ENCODE measurements at regions not wholly inside any gene's neighbourhood (a gene's known extent, or its start where the extent isn't known, plus 50 kb on each side); places are given as distances from the start of the nearest gene placed in this dataset.

- no peaks in the 10 kb centered on the region for H3K36me3 ChIP-seq (ENCODE audit: insufficient read depth, low read length)
- Mint-ChIP-seq H3K4me1 (no peaks in the 10 kb centered on the region), H3K4me3 (no peak overlapping the region), H3K36me3 (no peaks in the 10 kb centered on the region), H3K27ac (no peak overlapping the region), H3K27me3 (no peaks in the 10 kb centered on the region), H3K9me3 (peaks cover 0 to 13% (median 2%) of the 10 kb centered on the region in 8 donors)
- no peaks in the 10 kb centered on the region for H3K4me1 ChIP-seq (ENCODE audit: insufficient read depth, low read length)
- intact Hi-C loops (cut with micrococcal nuclease): no loop called here
- no peaks in the 10 kb centered on the region for H3K9me3 ChIP-seq (ENCODE audit: control insufficient read depth in 1 of 2, low read length in 2 of 2)
- no peaks in the 10 kb centered on the region for H3K27me3 ChIP-seq (ENCODE audit: insufficient read depth, low read length)
- no peak overlapping the region for H3K27ac ChIP-seq (ENCODE audit: low read depth, low read length)
- POLR2A ChIA-PET (ENCODE audit: partially characterized antibody): no interaction called here
- no peak overlapping the region for H3K4me3 ChIP-seq (ENCODE audit: low read length in 2 of 2)
- DNase-seq: no peak
- CTCF ChIA-PET (ENCODE audit: partially characterized antibody): no interaction called here
Observed at GRCh38 chr3:163786416-163786815, 1291.9 kb downstream of the SI start.

- H3K27me3 ChIP-seq (ENCODE audit: insufficient read depth, low read length): no peaks in the 10 kb centered on the region
- no peaks in the 10 kb centered on the region for H3K36me3 ChIP-seq (ENCODE audit: insufficient read depth, low read length)
- POLR2A ChIA-PET (ENCODE audit: partially characterized antibody): no interaction called here
- H3K4me1 ChIP-seq (ENCODE audit: insufficient read depth, low read length): no peaks in the 10 kb centered on the region
- H3K36me3 Mint-ChIP-seq: no peaks in the 10 kb centered on the region
- peak in 1 of 5 donors; percentile 17 for DNase-seq
- no peak overlapping the region for H3K4me3 ChIP-seq (ENCODE audit: low read length in 2 of 2)
- no peaks in the 10 kb centered on the region for H3K4me1 Mint-ChIP-seq
- H3K9me3 ChIP-seq (ENCODE audit: control insufficient read depth in 1 of 2, low read length in 2 of 2): no peaks in the 10 kb centered on the region
- CTCF ChIA-PET (ENCODE audit: partially characterized antibody): no interaction called here
- H3K4me3 Mint-ChIP-seq: no peak overlapping the region
- no peaks in the 10 kb centered on the region for H3K27me3 Mint-ChIP-seq
- no peak overlapping the region for H3K27ac ChIP-seq (ENCODE audit: low read depth, low read length)
- H3K27ac Mint-ChIP-seq: no peak overlapping the region
- H3K9me3 Mint-ChIP-seq: peaks cover 0 to 13% (median 2%) of the 10 kb centered on the region in 8 donors
- intact Hi-C loops (cut with micrococcal nuclease): no loop called here
Observed at GRCh38 chr3:163785693-163786092, 1292.6 kb downstream of the SI start.

GRCh38 chr3:163779396-163780344, 1298.6 kb downstream of the SI start:
- H3K27ac Mint-ChIP-seq: no peak overlapping the region
- Histone ChIP-seq H3K27me3 (ENCODE audit: insufficient read depth, low read length) (no peaks in the 10 kb centered on the region), H3K4me1 (ENCODE audit: insufficient read depth, low read length) (no peaks in the 10 kb centered on the region), H3K36me3 (ENCODE audit: insufficient read depth, low read length) (no peaks in the 10 kb centered on the region), H3K27ac (ENCODE audit: low read depth, low read length) (no peak overlapping the region), H3K9me3 (ENCODE audit: control insufficient read depth in 1 of 2, low read length in 2 of 2) (no peaks in the 10 kb centered on the region), H3K4me3 (ENCODE audit: low read length in 2 of 2) (no peak overlapping the region)
- ChIA-PET CTCF (ENCODE audit: partially characterized antibody) (no interaction called here), POLR2A (ENCODE audit: partially characterized antibody) (no interaction called here)
- no peaks in the 10 kb centered on the region for H3K36me3 Mint-ChIP-seq
- intact Hi-C loops (cut with micrococcal nuclease): no loop called here
- no peaks in the 10 kb centered on the region for H3K27me3 Mint-ChIP-seq
- DNase-seq: no peak
- H3K4me1 Mint-ChIP-seq: no peaks in the 10 kb centered on the region
- peaks cover 0 to 8% (median 3%) of the 10 kb centered on the region in 8 donors for H3K9me3 Mint-ChIP-seq
- no peak overlapping the region for H3K4me3 Mint-ChIP-seq

GRCh38 chr3:163776743-163777142, 1301.6 kb downstream of the SI start:
- no peaks in the 10 kb centered on the region for H3K27me3 Mint-ChIP-seq
- no peaks in the 10 kb centered on the region for H3K4me1 ChIP-seq (ENCODE audit: insufficient read depth, low read length)
- H3K27me3 ChIP-seq (ENCODE audit: insufficient read depth, low read length): no peaks in the 10 kb centered on the region
- no peaks in the 10 kb centered on the region for H3K9me3 ChIP-seq (ENCODE audit: control insufficient read depth in 1 of 2, low read length in 2 of 2)
- H3K36me3 Mint-ChIP-seq: no peaks in the 10 kb centered on the region
- POLR2A ChIA-PET (ENCODE audit: partially characterized antibody): no interaction called here
- intact Hi-C loops (cut with micrococcal nuclease): no loop called here
- H3K9me3 Mint-ChIP-seq: peaks cover 2 to 21% (median 9%) of the 10 kb centered on the region in 8 donors
- no peaks in the 10 kb centered on the region for H3K4me1 Mint-ChIP-seq
- no peak overlapping the region for H3K4me3 ChIP-seq (ENCODE audit: low read length in 2 of 2)
- no peaks in the 10 kb centered on the region for H3K36me3 ChIP-seq (ENCODE audit: insufficient read depth, low read length)
- H3K4me3 Mint-ChIP-seq: no peak overlapping the region
- no peak overlapping the region for H3K27ac Mint-ChIP-seq
- H3K27ac ChIP-seq (ENCODE audit: low read depth, low read length): no peak overlapping the region
- CTCF ChIA-PET (ENCODE audit: partially characterized antibody): no interaction called here
- no peak for DNase-seq

GRCh38 chr3:163773136-163773535, 1305.2 kb downstream of the SI start:
- Histone ChIP-seq H3K4me1 (ENCODE audit: insufficient read depth, low read length) (no peaks in the 10 kb centered on the region), H3K27me3 (ENCODE audit: insufficient read depth, low read length) (no peaks in the 10 kb centered on the region), H3K9me3 (ENCODE audit: control insufficient read depth in 1 of 2, low read length in 2 of 2) (no peaks in the 10 kb centered on the region), H3K36me3 (ENCODE audit: insufficient read depth, low read length) (no peaks in the 10 kb centered on the region), H3K27ac (ENCODE audit: low read depth, low read length) (no peak overlapping the region), H3K4me3 (ENCODE audit: low read length in 2 of 2) (no peak overlapping the region)
- Mint-ChIP-seq H3K4me1 (no peaks in the 10 kb centered on the region), H3K36me3 (no peaks in the 10 kb centered on the region), H3K4me3 (no peak overlapping the region), H3K27me3 (no peaks in the 10 kb centered on the region), H3K27ac (no peak overlapping the region), H3K9me3 (peaks cover 5 to 26% (median 13%) of the 10 kb centered on the region in 8 donors)
- ChIA-PET POLR2A (ENCODE audit: partially characterized antibody) (no interaction called here), CTCF (ENCODE audit: partially characterized antibody) (no interaction called here)
- intact Hi-C loops (cut with micrococcal nuclease): no loop called here
- DNase-seq: no peak

GRCh38 chr3:163768048-163768447, 1310.2 kb downstream of the SI start:
- Histone ChIP-seq H3K36me3 (ENCODE audit: insufficient read depth, low read length) (no peaks in the 10 kb centered on the region), H3K4me3 (ENCODE audit: low read length in 2 of 2) (no peak overlapping the region), H3K4me1 (ENCODE audit: insufficient read depth, low read length) (no peaks in the 10 kb centered on the region), H3K27ac (ENCODE audit: low read depth, low read length) (no peak overlapping the region), H3K9me3 (ENCODE audit: control insufficient read depth in 1 of 2, low read length in 2 of 2) (no peaks in the 10 kb centered on the region), H3K27me3 (ENCODE audit: insufficient read depth, low read length) (no peaks in the 10 kb centered on the region)
- Mint-ChIP-seq H3K36me3 (no peaks in the 10 kb centered on the region), H3K27ac (no peak overlapping the region), H3K9me3 (peaks cover 3 to 15% (median 6%) of the 10 kb centered on the region in 8 donors), H3K4me1 (no peaks in the 10 kb centered on the region), H3K4me3 (no peak overlapping the region), H3K27me3 (no peaks in the 10 kb centered on the region)
- intact Hi-C loops (cut with micrococcal nuclease): no loop called here
- ChIA-PET POLR2A (ENCODE audit: partially characterized antibody) (no interaction called here), CTCF (ENCODE audit: partially characterized antibody) (no interaction called here)
- no peak for DNase-seq

- Mint-ChIP-seq H3K27me3 (no peaks in the 10 kb centered on the region), H3K4me3 (no peak overlapping the region), H3K9me3 (peaks cover 0 to 12% (median 7%) of the 10 kb centered on the region in 8 donors), H3K27ac (no peak overlapping the region), H3K4me1 (no peaks in the 10 kb centered on the region), H3K36me3 (no peaks in the 10 kb centered on the region)
- CTCF ChIA-PET (ENCODE audit: partially characterized antibody): no interaction called here
- no peaks in the 10 kb centered on the region for H3K4me1 ChIP-seq (ENCODE audit: insufficient read depth, low read length)
- H3K27ac ChIP-seq (ENCODE audit: low read depth, low read length): no peak overlapping the region
- H3K9me3 ChIP-seq (ENCODE audit: control insufficient read depth in 1 of 2, low read length in 2 of 2): no peaks in the 10 kb centered on the region
- intact Hi-C loops (cut with micrococcal nuclease): no loop called here
- no peak overlapping the region for H3K4me3 ChIP-seq (ENCODE audit: low read length in 2 of 2)
- H3K27me3 ChIP-seq (ENCODE audit: insufficient read depth, low read length): no peaks in the 10 kb centered on the region
- no peak for DNase-seq
- H3K36me3 ChIP-seq (ENCODE audit: insufficient read depth, low read length): no peaks in the 10 kb centered on the region
- POLR2A ChIA-PET (ENCODE audit: partially characterized antibody): no interaction called here
Observed at GRCh38 chr3:163766112-163766511, 1312.2 kb downstream of the SI start.

Data from CD4-positive, alpha-beta memory T cell (primary cell).